ENCODE measurements at regions not wholly inside any gene's neighbourhood (a gene's known extent, or its start where the extent isn't known, plus 50 kb on each side); places are given as distances from the start of the nearest gene placed in this dataset.
A peak's percentile ranks its signal among the peaks of the same experiment; 100 is the strongest.

- TF ChIP-seq CTCF (IDR thresholded peaks at IDR 0.05; ENCODE audit: borderline replicate concordance, insufficient read depth, low read depth, low read length), result peak; percentile 27; the same call in 1 of the 2 replicates
Measured at GRCh38 chr6:8888468-8888867, 453.1 kb upstream of the SLC35B3 start.

GRCh38 chr6:8881663-8882062 lies 446.3 kb upstream of the SLC35B3 start:
- TF ChIP-seq CTCF (IDR thresholded peaks at IDR 0.05; ENCODE audit: borderline replicate concordance, insufficient read depth, low read depth, low read length), result no peak
- H3K4me3 ChIP-seq (ENCODE audit: low read depth, low read length), result no peak overlapping the region

More at GRCh38 chr6:8888468-8888867, 453.1 kb upstream of the SLC35B3 start:
- H3K4me3 ChIP-seq (ENCODE audit: low read depth, low read length), result no peak overlapping the region

- TF ChIP-seq CTCF (IDR thresholded peaks at IDR 0.05; ENCODE audit: borderline replicate concordance, insufficient read depth, low read depth, low read length), result no peak
- H3K4me3 ChIP-seq (ENCODE audit: low read depth, low read length), result no peak overlapping the region
Measured at GRCh38 chr6:8879334-8879733, 444.0 kb upstream of the SLC35B3 start.

- H3K4me3 ChIP-seq (ENCODE audit: low read depth, low read length), result no peak overlapping the region
- no peak for TF ChIP-seq CTCF (IDR thresholded peaks at IDR 0.05; ENCODE audit: borderline replicate concordance, insufficient read depth, low read depth, low read length)
Measured at GRCh38 chr6:8875986-8876385, 440.6 kb upstream of the SLC35B3 start.

- H3K4me3 ChIP-seq (ENCODE audit: low read depth, low read length), result no peak overlapping the region
- TF ChIP-seq CTCF (IDR thresholded peaks at IDR 0.05; ENCODE audit: borderline replicate concordance, insufficient read depth, low read depth, low read length), result no peak
Measured at GRCh38 chr6:8872589-8872988, 437.2 kb upstream of the SLC35B3 start.

- no peak overlapping the region for H3K4me3 ChIP-seq (ENCODE audit: low read depth, low read length)
- TF ChIP-seq CTCF (IDR thresholded peaks at IDR 0.05; ENCODE audit: borderline replicate concordance, insufficient read depth, low read depth, low read length), result no peak
Measured at GRCh38 chr6:8865451-8865850, 430.1 kb upstream of the SLC35B3 start.

GRCh38 chr6:8860671-8861070 lies 425.3 kb upstream of the SLC35B3 start:
- H3K4me3 ChIP-seq (ENCODE audit: low read depth, low read length), result no peak overlapping the region
- no peak for TF ChIP-seq CTCF (IDR thresholded peaks at IDR 0.05; ENCODE audit: borderline replicate concordance, insufficient read depth, low read depth, low read length)
